ENCODE measurements at regions not wholly inside any gene's neighbourhood (a gene's known extent, or its start where the extent isn't known, plus 50 kb on each side); places are given as distances from the start of the nearest gene placed in this dataset.

DNA sequence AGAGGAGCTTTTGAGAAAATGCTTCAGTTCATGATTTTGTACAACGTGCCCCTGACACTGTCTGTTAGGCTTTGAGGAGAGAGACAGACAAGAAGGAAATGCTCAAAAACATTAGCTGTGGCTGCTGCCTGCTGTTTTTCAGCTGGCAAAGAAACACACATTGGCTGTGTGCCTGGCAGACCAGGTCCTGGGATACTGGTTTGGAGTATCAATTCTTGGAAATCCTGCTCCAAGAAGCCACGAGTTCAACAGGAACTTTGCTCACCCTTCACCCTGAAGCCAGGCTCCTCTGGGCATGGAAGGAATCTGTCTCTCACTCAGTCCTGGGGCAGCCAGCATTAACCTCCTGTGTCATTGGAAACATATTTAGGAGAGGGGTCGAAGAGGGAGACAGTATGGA lies 245.5 kb downstream of the AUH start:
- Histone ChIP-seq H3K4me1 (peaks cover 37% of the 10 kb centered on the region), H3K27ac (no peak overlapping the region), H3K27me3 (no peaks in the 10 kb centered on the region), H3K9me3 (no peaks in the 10 kb centered on the region), H3K36me3 (no peaks in the 10 kb centered on the region), H3K4me3 (no peak overlapping the region)
- WGBS = 32% methylated on average over 3 of the region's 3 CpGs
- no peak for TF ChIP-seq EP300 (IDR thresholded peaks at IDR 0.05)
- TF ChIP-seq, protein P1, sequence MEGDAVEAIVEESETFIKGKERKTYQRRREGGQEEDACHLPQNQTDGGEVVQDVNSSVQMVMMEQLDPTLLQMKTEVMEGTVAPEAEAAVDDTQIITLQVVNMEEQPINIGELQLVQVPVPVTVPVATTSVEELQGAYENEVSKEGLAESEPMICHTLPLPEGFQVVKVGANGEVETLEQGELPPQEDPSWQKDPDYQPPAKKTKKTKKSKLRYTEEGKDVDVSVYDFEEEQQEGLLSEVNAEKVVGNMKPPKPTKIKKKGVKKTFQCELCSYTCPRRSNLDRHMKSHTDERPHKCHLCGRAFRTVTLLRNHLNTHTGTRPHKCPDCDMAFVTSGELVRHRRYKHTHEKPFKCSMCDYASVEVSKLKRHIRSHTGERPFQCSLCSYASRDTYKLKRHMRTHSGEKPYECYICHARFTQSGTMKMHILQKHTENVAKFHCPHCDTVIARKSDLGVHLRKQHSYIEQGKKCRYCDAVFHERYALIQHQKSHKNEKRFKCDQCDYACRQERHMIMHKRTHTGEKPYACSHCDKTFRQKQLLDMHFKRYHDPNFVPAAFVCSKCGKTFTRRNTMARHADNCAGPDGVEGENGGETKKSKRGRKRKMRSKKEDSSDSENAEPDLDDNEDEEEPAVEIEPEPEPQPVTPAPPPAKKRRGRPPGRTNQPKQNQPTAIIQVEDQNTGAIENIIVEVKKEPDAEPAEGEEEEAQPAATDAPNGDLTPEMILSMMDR (IDR thresholded peaks at IDR 0.05) = no peak
- TF ChIP-seq POLR2A (IDR thresholded peaks at IDR 0.05) = no peak
- no peak for TF ChIP-seq POLR2AphosphoS5 (IDR thresholded peaks at IDR 0.05)
- no peak for DNase-seq (ENCODE audit: low spot score in 2 of 2)

DNA sequence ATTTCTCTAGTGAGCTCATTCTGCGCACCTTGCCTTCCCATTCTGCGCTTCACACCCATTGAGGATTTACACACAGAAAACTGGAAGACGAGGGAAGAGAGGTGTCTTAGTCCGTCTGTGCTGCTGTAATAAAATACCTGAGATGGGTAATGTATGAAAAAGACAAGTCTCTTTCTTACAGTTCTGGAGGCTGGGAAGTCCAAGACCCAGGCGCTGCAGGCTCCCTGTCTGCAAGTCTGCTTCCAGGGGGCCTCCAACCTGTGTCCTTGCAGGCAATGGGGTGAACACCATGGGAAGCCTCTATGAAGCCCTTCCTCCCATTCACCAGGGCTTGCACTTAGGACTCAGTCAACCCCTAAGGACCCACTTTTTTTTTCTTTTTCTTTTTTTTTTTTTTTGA lies 245.0 kb downstream of the AUH start:
- no peak overlapping the region for H3K4me3 ChIP-seq
- 94% methylated on average over 5 of the region's 5 CpGs for WGBS
- no peak for DNase-seq (ENCODE audit: low spot score in 2 of 2)
- no peaks in the 10 kb centered on the region for H3K9me3 ChIP-seq
- H3K4me1 ChIP-seq = peaks cover 37% of the 10 kb centered on the region
- H3K27ac ChIP-seq = no peak overlapping the region
- H3K36me3 ChIP-seq = no peaks in the 10 kb centered on the region
- no peaks in the 10 kb centered on the region for H3K27me3 ChIP-seq
- TF ChIP-seq, protein P1 (IDR thresholded peaks at IDR 0.05) = no peak

DNA sequence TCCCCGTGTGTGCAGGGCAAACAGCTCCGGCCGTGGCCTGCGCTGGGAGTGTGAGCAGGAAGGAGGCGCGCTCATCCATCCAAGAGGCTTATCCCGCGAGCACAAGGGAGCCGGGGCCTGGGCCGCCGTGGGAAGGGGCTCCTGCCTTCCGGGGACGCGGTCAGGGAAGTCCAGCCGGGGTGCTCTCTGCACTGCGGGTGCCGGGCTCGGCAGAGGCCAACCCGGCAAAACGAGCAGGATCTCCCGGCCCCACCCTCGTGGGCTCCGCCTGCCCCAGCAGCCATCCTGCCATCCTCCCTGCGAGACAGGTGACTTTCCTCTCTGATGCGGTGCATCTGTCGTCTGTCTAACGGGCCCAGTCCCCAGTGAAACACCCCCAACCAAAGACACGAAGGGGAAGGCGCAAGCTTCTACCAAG lies 244.2 kb downstream of the AUH start:
- WGBS = 85% methylated on average over 16 of the region's 29 CpGs
- H3K4me3 ChIP-seq = no peak overlapping the region

DNA sequence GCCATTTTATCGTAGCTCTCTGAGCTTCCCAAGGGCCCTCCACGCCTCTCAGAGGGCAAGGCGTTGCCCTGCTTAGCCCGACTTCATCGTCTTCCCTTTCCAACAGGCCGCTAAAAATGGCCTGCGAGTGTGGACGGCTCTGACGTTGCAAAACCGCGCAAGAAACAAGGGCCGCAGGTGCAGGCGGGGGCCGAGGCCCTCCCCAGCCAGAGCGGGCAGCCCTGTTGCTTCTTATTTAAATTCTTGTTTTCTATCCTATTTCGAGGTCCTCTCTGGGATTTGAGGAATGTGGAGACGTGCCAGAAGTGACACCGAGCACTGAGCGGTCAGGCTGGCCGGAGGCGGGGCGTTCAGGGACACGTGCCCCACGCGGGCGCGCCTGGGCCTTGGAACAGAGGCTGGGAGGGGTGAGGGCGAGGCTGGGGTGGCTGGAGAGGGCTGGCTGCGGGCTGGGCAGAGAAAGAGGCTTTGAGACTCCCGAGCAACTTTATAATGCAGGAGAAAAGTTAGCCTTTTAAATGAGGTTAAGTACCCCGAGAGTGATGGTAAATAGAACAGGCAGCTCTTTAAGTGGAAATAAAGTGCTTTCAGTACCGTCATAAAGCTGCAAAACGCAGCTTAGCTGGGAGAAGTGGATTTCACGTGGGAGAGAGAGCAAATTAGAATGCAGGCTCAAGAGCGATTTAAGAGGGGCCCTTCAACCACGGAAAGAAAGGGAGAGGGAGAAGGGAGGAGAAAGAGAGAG lies 243.6 kb downstream of the AUH start:
- 28% methylated on average over 36 of the region's 36 CpGs for WGBS
- no peak for TF ChIP-seq EP300 (IDR thresholded peaks at IDR 0.05)
- peak in 1 of 2 donors; percentile 27 for TF ChIP-seq POLR2A (IDR thresholded peaks at IDR 0.05)
- TF ChIP-seq POLR2AphosphoS5 (IDR thresholded peaks at IDR 0.05) = peak in 1 of 3 donors; percentile 45
- H3K27ac ChIP-seq = peak overlapping the region; percentile 24
- peaks cover 37% of the 10 kb centered on the region for H3K4me1 ChIP-seq
- peak; percentile 88 to 89 for DNase-seq (ENCODE audit: low spot score in 2 of 2)
- no peaks in the 10 kb centered on the region for H3K27me3 ChIP-seq
- H3K4me3 ChIP-seq = peak overlapping the region; percentile 20
- H3K9me3 ChIP-seq = no peaks in the 10 kb centered on the region
- H3K36me3 ChIP-seq = no peaks in the 10 kb centered on the region

More for the DNA sequence above, 244.2 kb downstream of the AUH start:
- Histone ChIP-seq H3K27ac (peak overlapping the region; percentile 24), H3K36me3 (no peaks in the 10 kb centered on the region), H3K9me3 (no peaks in the 10 kb centered on the region), H3K4me1 (peaks cover 37% of the 10 kb centered on the region), H3K27me3 (no peaks in the 10 kb centered on the region)
- TF ChIP-seq POLR2AphosphoS5 (IDR thresholded peaks at IDR 0.05) = no peak
- TF ChIP-seq EP300 (IDR thresholded peaks at IDR 0.05) = no peak
- no peak for TF ChIP-seq POLR2A (IDR thresholded peaks at IDR 0.05)
- TF ChIP-seq, protein P1 (IDR thresholded peaks at IDR 0.05) = no peak
- no peak for DNase-seq (ENCODE audit: low spot score in 2 of 2)

DNA sequence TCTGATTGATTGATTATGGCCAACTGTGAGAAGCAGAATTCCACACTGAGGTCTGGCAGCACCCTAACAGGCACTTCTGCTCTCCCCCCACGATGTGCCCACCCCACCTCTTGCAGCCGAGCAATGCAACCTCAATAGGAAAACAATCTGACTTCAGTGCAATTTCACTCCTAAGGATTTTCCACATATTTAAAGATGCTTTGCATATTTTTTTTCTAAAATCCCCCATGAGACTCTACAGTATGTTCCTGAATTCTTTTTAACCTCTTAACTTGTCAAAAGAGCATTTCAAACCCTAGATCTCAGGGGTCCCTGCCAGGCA lies 243.1 kb downstream of the AUH start:
- no peak for DNase-seq (ENCODE audit: low spot score in 2 of 2)
- Histone ChIP-seq H3K36me3 (no peaks in the 10 kb centered on the region), H3K27me3 (no peaks in the 10 kb centered on the region), H3K27ac (peak overlapping the region; percentile 24), H3K4me1 (peaks cover 37% of the 10 kb centered on the region), H3K9me3 (no peaks in the 10 kb centered on the region), H3K4me3 (peak overlapping the region; percentile 20)
- no peak for TF ChIP-seq EP300 (IDR thresholded peaks at IDR 0.05)
- no peak for TF ChIP-seq POLR2AphosphoS5 (IDR thresholded peaks at IDR 0.05)
- WGBS = 22% methylated on average over 2 of the region's 2 CpGs

DNA sequence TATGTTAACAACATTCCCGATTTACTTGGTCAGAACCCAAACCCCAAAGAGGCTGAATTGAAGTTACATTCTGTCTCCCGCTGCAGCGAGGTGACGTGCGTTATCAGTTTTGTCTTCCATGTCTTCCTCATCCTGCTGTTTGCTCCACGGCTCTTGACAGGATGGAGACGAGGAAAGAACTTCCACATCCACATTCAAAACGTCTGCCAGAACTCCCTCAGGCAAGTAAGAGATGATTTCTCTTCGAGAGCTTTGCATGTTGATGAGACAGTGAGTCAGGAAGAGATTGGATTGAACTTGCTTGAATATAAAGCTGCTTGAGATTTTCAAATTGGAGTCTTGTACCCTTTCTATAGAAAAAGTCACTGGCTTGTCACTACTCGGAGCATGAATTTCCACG lies 242.6 kb downstream of the AUH start:
- Histone ChIP-seq H3K9me3 (no peaks in the 10 kb centered on the region), H3K27ac (no peak overlapping the region), H3K4me1 (peaks cover 37% of the 10 kb centered on the region), H3K4me3 (no peak overlapping the region), H3K36me3 (no peaks in the 10 kb centered on the region), H3K27me3 (no peaks in the 10 kb centered on the region)
- 32% methylated on average over 11 of the region's 11 CpGs for WGBS
- TF ChIP-seq POLR2A (IDR thresholded peaks at IDR 0.05) (no peak), EP300 (IDR thresholded peaks at IDR 0.05) (no peak)
- TF ChIP-seq, protein P1 (IDR thresholded peaks at IDR 0.05) = no peak
- DNase-seq (ENCODE audit: low spot score in 2 of 2) = no peak
